ENCODE measurements at regions not wholly inside any gene's neighbourhood (a gene's known extent, or its start where the extent isn't known, plus 50 kb on each side); places are given as distances from the start of the nearest gene placed in this dataset.

DNA sequence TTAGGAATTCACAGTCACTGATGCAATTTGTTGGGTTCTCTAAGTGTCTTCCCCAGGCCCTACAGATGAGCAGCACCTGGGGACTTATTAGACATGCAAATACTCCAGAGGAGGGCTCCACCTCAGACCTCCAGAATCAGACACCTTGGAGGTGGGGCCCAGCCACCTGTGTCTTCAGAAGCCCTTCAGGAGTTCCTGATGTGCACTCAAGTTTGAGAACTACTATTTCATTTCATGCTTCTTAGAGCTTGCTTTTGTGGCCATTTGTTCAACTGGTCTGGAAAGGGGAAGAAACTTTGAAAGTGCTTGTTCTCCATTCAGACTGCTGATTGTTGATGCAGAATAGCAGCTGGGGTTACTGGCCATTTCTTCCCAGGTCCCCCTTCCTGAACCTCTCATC lies 472.0 kb downstream of the COG6 start:
- no peaks in the 10 kb centered on the region for H3K4me1 Mint-ChIP-seq (ENCODE audit: low read depth, unreplicated experiment)

GRCh38 chr13:40127925-40128324 lies 472.5 kb downstream of the COG6 start:
- no peak overlapping the region for H3K4me3 Mint-ChIP-seq (ENCODE audit: unreplicated experiment)
- Histone ChIP-seq H3K9ac (ENCODE audit: low read length) (no peak overlapping the region), H3K9me3 (ENCODE audit: insufficient read depth, low read depth, low read length) (no peaks in the 10 kb centered on the region), H3K27ac (ENCODE audit: low read depth, low read length) (no peak overlapping the region), H3K4me3 (ENCODE audit: insufficient read depth, low read depth, low read length) (no peak overlapping the region), H3K79me2 (ENCODE audit: insufficient read depth, low read length) (no peaks in the 10 kb centered on the region), H2AFZ (ENCODE audit: low read depth, low read length) (no peak overlapping the region), H3K4me2 (ENCODE audit: low read length) (no peak overlapping the region), H4K20me1 (ENCODE audit: insufficient read depth, low read length) (no peaks in the 10 kb centered on the region), H3K4me1 (ENCODE audit: insufficient read depth, low read length) (no peaks in the 10 kb centered on the region), H3K36me3 (ENCODE audit: insufficient read depth, low read length) (no peaks in the 10 kb centered on the region), H3K27me3 (ENCODE audit: insufficient read depth, low read length) (no peaks in the 10 kb centered on the region)
- H3K27ac Mint-ChIP-seq (ENCODE audit: unreplicated experiment) = no peak overlapping the region
- no peaks in the 10 kb centered on the region for H3K4me1 Mint-ChIP-seq (ENCODE audit: low read depth, unreplicated experiment)
- TF ChIP-seq CTCF (IDR thresholded peaks at IDR 0.05; ENCODE audit: insufficient read depth, low read depth, low read length) (no peak), EZH2 (IDR thresholded peaks at IDR 0.05; ENCODE audit: insufficient read depth, low read length) (no peak)
- H3K9me3 Mint-ChIP-seq (ENCODE audit: unreplicated experiment) = peaks cover 4% of the 10 kb centered on the region
- DNase-seq (ENCODE audit: low read depth) (no peak), FAIRE-seq (no peak)
- H3K27me3 Mint-ChIP-seq (ENCODE audit: low read depth, unreplicated experiment) = peaks cover 5% of the 10 kb centered on the region
- H3K36me3 Mint-ChIP-seq (ENCODE audit: low read depth, unreplicated experiment) = peaks cover 3% of the 10 kb centered on the region

More for the DNA sequence above, 472.0 kb downstream of the COG6 start:
- Histone ChIP-seq H3K4me1 (ENCODE audit: insufficient read depth, low read length) (no peaks in the 10 kb centered on the region), H3K9ac (ENCODE audit: low read length) (no peak overlapping the region), H3K9me3 (ENCODE audit: insufficient read depth, low read depth, low read length) (no peaks in the 10 kb centered on the region), H3K4me3 (ENCODE audit: insufficient read depth, low read depth, low read length) (no peak overlapping the region), H3K36me3 (ENCODE audit: insufficient read depth, low read length) (no peaks in the 10 kb centered on the region), H3K4me2 (ENCODE audit: low read length) (no peak overlapping the region), H4K20me1 (ENCODE audit: insufficient read depth, low read length) (no peaks in the 10 kb centered on the region), H3K79me2 (ENCODE audit: insufficient read depth, low read length) (no peaks in the 10 kb centered on the region), H3K27ac (ENCODE audit: low read depth, low read length) (no peak overlapping the region), H3K27me3 (ENCODE audit: insufficient read depth, low read length) (no peaks in the 10 kb centered on the region), H2AFZ (ENCODE audit: low read depth, low read length) (no peak overlapping the region)
- H3K27ac Mint-ChIP-seq (ENCODE audit: unreplicated experiment) = no peak overlapping the region
- peaks cover 4% of the 10 kb centered on the region for H3K9me3 Mint-ChIP-seq (ENCODE audit: unreplicated experiment)
- H3K27me3 Mint-ChIP-seq (ENCODE audit: low read depth, unreplicated experiment) = peaks cover 5% of the 10 kb centered on the region
- peaks cover 3% of the 10 kb centered on the region for H3K36me3 Mint-ChIP-seq (ENCODE audit: low read depth, unreplicated experiment)
- H3K4me3 Mint-ChIP-seq (ENCODE audit: unreplicated experiment) = no peak overlapping the region
- DNase-seq (ENCODE audit: low read depth) (no peak), FAIRE-seq (no peak)
- no peak for TF ChIP-seq CTCF (IDR thresholded peaks at IDR 0.05; ENCODE audit: insufficient read depth, low read depth, low read length)
- TF ChIP-seq EZH2 (IDR thresholded peaks at IDR 0.05; ENCODE audit: insufficient read depth, low read length) = no peak

- Histone ChIP-seq H3K36me3 (ENCODE audit: insufficient read depth, low read length) (no peaks in the 10 kb centered on the region), H2AFZ (ENCODE audit: low read depth, low read length) (no peak overlapping the region), H4K20me1 (ENCODE audit: insufficient read depth, low read length) (no peaks in the 10 kb centered on the region), H3K79me2 (ENCODE audit: insufficient read depth, low read length) (no peaks in the 10 kb centered on the region), H3K27me3 (ENCODE audit: insufficient read depth, low read length) (no peaks in the 10 kb centered on the region), H3K9ac (ENCODE audit: low read length) (no peak overlapping the region), H3K4me1 (ENCODE audit: insufficient read depth, low read length) (no peaks in the 10 kb centered on the region), H3K9me3 (ENCODE audit: insufficient read depth, low read depth, low read length) (no peaks in the 10 kb centered on the region), H3K4me2 (ENCODE audit: low read length) (no peak overlapping the region), H3K4me3 (ENCODE audit: insufficient read depth, low read depth, low read length) (no peak overlapping the region), H3K27ac (ENCODE audit: low read depth, low read length) (no peak overlapping the region)
- TF ChIP-seq EZH2 (IDR thresholded peaks at IDR 0.05; ENCODE audit: insufficient read depth, low read length) = no peak
- TF ChIP-seq CTCF (IDR thresholded peaks at IDR 0.05; ENCODE audit: insufficient read depth, low read depth, low read length) = no peak
- peaks cover 2% of the 10 kb centered on the region for H3K27me3 Mint-ChIP-seq (ENCODE audit: low read depth, unreplicated experiment)
- H3K27ac Mint-ChIP-seq (ENCODE audit: unreplicated experiment) = no peak overlapping the region
- H3K36me3 Mint-ChIP-seq (ENCODE audit: low read depth, unreplicated experiment) = peaks cover 3% of the 10 kb centered on the region
- H3K4me3 Mint-ChIP-seq (ENCODE audit: unreplicated experiment) = no peak overlapping the region
- DNase-seq (ENCODE audit: low read depth) = no peak
- FAIRE-seq = no peak
- peaks cover 4% of the 10 kb centered on the region for H3K9me3 Mint-ChIP-seq (ENCODE audit: unreplicated experiment)
- no peaks in the 10 kb centered on the region for H3K4me1 Mint-ChIP-seq (ENCODE audit: low read depth, unreplicated experiment)
Measured at GRCh38 chr13:40129467-40129866, 474.0 kb downstream of the COG6 start.

All from astrocyte (in vitro differentiated cells and primary cell).